CD4-positive, alpha-beta T cell treated with Interleukin-10 for 1 hour (primary cell): ENCODE measurements at regions not wholly inside any gene's neighbourhood (a gene's known extent, or its start where the extent isn't known, plus 50 kb on each side); places are given as distances from the start of the nearest gene placed in this dataset.

Source experiments
- DNase-seq: peaks from one replicate; pipeline ENCODE4 v3.0.0-alpha.2; 2020

GRCh38 chr2:191515551-191515950 is 162.4 kb upstream of the NABP1 start:
- no peak for DNase-seq

GRCh38 chr2:191516260-191516659 is 161.7 kb upstream of the NABP1 start:
- DNase-seq: no peak

DNA sequence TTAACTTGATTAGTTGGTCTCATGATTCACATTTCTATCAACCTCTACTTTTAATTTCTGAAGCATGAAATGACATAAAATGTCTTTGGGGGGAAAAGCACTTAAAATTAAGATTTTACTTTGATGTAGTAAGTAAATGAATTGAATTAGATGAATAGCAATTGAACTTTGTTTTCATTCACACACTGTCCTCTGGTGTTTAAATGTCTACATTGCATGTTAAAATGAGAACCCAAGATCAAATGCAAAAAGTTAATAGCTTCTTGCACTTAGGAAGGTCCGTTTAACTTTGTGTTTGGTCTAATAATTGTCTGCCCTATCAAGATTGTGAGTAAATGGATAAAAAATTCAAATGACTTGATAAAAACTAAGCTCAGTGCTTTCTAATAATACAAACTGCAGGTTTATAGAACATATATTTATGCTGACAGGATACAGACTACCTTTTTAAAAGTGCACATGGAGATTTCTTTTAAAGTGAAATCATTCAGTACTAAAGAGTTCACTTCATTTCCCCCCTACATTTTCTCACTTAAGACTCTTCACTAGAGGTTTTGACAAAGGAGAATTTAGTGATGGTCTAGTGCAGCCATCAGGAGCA is 156.2 kb upstream of the NABP1 start:
- DNase-seq: peak; percentile 41

GRCh38 chr2:191522478-191523120 is 155.3 kb upstream of the NABP1 start:
- DNase-seq: no peak

DNA sequence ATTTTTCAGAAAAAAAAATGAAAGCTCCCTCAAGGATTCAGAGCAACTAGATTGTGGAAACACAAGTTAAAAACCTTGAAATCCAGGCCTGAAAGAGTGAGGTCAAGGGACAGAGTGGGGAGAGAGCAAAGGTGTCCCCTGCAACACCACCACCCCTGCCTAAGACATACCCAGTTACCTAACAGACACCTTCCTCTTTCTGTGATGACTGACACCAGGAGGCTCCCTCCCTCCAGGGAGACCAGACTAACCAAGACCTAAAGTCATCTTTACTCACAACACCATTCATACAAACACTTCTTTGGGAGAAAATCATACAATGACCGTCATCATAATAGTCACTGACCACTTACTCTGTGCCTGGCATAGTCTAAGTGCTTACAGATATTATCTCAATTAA is 151.8 kb upstream of the NABP1 start:
- DNase-seq: no peak

- DNase-seq: no peak
Measured at GRCh38 chr2:191526536-191526935, 151.4 kb upstream of the NABP1 start.

GRCh38 chr2:191526953-191527556 is 150.9 kb upstream of the NABP1 start:
- no peak for DNase-seq

DNA sequence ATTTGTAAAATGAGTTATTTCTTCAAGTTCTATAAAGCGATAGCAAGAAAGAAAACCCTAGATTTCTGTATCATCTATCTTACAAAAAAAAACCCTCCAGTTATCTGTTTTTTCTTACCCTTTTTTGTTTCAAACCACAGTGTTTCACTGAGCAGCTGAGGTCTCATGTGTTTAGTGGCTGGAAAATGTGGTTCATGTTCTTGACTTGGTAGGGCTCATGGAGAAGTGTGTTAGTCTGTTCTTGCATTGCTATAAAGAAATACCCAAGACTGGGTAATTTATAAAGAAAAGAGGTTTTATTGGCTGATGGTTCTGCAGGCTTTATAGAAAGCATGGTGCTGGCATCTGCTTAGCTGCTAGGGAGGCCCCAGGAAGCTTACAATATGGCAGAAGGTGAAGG is 147.3 kb upstream of the NABP1 start:
- DNase-seq: no peak

- DNase-seq: no peak
Measured at GRCh38 chr2:191533693-191534180, 144.2 kb upstream of the NABP1 start.

DNA sequence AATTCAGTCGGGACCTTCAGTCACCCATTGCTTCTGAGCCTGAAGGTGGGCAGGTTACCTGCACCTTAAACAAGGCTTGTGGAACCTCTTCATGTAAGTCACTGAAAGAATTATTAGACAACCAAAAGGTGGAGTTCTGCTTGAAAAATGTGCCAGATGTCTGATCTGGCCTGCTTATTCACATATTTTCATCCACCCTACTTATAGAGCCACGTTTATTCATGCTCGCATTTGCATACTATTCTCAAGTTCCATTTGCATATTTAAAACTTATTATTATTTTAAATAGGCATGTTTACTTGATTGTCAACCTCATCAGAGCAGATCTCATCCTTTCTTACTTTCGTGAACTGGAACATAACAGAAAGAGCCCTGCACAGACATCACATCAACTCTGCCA is 140.0 kb upstream of the NABP1 start:
- DNase-seq: no peak

DNA sequence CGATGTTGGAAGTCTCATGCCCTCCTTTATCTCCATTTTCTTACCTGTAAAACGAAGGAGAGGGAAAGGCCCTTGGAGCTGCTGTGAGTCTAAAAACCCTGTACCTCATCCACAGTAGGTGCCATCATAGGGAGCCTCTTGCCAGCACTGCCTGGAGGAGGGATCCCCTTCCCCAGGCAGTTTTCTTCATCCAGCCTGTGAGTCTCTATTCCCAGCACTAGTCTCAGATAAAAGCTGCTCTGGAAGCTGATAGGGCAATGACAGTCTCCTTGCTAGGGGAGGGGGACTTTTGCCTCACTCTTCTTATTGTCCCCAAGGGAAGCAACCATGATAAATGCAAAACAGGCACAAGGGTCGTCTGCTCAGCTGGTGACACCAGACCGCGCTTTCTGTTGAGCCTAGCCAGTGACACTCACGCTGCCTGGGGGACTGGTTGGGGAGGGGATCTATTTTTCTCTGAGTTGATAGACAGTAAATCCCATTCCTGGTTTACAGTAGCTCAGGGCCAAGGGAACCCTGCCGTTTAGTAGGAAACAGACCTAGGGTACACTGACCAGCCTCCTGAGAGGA is 139.5 kb upstream of the NABP1 start:
- no peak for DNase-seq

- DNase-seq: peak; percentile 8
Measured at GRCh38 chr2:191539068-191539467, 138.9 kb upstream of the NABP1 start.

DNA sequence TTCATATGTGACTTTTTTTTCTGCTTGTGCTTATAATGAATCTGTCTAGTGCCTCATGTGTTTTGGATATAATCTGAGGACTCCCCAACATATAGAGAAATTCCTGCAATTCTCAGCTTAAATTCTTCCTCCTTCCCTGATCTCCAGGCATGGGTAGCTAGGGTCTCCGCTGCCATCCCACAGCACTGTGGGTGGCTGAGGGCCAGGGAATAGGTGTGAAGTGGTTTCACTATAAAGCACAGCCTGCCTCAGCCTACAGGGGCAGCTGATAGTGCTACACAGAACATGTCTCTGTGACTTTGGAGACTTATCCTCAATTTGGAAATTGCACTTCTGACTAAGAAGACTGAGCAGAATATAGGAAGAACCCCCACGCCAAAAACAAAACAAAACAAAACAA is 137.3 kb upstream of the NABP1 start:
- no peak for DNase-seq

DNA sequence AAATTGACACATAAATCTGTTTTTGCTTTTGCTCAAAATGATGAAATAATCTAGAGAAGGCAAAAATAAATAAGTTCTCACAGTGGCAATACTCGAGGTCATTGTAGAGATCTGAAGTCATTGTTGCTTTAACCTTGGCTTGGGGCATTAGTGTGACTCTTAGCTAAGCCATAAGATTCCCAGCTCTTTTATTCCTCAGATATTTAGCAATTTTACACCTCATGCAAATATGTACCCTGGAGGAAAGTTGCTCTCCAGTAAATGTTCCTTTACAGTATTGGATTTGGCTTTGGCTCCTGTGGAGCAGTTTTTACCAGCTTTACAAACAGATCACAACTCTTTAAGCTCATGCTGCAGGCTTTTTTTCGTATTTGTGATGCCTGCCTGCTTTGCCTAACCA is 134.2 kb upstream of the NABP1 start:
- no peak for DNase-seq

DNA sequence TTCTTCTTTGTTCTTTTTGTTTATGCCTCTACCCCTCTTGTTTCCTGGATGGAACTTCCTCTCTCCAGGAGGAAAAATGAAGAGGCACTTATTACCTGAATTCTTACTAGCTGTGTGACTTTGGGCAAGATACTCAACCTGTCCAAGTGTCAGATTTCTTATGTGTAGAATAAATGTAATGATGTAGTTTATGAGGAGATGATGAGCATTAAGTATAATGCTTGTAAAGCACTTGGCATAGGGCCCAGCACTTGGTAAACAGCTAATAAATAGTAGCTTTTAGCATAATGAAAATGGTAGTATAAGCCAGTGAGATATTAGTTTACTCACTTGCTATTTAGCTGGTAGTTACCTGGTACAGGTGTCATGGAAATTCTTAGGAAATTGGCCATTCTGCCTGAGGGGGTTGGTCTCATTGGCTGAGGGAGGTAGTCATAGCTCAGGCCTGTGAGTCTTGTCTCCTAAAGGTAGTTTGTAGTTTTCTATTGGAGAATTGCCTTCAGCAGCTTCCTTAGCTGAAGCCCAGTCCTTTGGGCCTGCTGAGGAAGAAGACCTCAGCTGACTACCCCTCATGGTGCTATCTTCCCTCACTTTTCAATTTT is 133.4 kb upstream of the NABP1 start:
- no peak for DNase-seq

DNA sequence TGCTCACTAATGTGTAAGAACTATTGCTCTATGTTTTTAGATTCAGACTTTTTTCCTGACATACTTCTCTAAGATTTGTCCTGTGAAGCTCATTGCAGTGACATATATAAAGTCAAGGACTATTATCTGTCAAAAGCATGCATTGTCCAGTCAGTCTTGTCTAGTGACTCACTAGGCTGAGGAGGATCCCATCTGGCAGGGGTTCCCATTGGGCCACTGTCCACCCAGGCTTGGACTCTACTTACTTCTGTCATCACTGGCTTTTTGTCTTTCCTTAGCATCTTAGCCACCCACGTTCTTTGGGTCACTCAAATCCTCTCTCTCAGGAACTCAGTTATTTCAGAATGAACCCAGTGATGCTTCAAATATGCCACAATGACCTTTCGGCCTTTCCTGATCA is 132.6 kb upstream of the NABP1 start:
- DNase-seq: no peak

DNA sequence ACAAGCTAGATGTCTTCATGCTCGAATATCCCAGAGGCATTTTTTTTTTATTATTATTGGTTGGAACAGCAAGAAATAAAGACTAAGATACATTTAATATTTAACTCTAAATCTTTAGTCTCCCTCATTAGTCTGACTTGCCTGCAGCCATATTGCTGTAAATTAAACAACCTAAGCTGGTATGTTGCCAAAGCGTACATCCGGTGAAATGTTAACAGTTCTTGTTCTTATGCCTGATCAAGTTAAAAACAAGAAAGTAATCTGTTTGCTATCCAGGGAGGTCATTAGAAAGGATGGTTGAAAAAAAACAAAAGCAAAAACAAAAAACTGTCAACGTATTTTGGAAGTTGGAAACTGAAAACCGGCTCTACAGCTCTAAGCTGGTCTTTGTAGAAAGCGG is 125.9 kb upstream of the NABP1 start:
- no peak for DNase-seq

- DNase-seq: no peak
Measured at GRCh38 chr2:191554240-191554639, 123.7 kb upstream of the NABP1 start.

- peak; percentile 81 for DNase-seq
Measured at GRCh38 chr2:191555092-191555742, 122.7 kb upstream of the NABP1 start.

DNA sequence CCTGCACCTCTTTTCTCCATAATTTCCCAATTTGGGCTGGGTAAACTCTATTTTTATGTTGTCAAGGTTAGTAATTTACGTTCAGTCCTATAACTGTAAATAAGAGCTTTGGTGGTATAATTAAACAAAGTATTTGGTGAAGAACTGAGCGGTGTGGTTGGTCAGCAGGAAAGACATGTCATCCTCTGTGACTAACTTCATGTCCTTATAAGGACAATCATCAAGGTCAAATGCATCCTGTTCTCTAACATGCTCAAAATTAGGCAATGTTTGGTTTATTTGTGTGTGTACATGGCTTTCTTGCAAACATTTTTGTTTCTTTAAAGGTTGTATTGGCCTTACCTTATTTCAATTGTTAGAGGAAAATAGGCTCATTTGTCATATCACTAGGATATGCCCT is 121.5 kb upstream of the NABP1 start:
- no peak for DNase-seq

- DNase-seq: no peak
Measured at GRCh38 chr2:191557841-191558240, 120.1 kb upstream of the NABP1 start.

DNA sequence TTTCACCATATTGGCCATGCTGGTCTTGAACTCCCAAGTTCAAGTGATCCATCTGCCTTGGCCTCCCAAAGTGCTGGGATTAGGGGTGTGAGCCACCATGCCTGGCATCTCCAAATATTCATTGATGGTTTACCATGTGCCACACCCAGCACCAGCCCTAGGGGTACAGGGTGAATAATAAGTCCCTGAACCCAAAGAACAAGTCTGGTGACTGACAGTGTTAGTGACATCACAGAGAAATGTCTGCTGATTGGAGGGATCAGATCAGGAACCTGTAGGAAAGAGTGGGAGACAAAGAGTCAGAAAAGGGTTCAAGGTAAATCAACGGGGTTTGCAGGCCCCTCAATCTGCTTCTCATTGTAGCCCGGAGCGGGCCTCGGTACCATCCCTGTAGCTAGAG is 118.4 kb upstream of the NABP1 start:
- DNase-seq: no peak

GRCh38 chr2:191560411-191560980 is 117.4 kb upstream of the NABP1 start:
- no peak for DNase-seq
